HuH-7.5 (cell line): ENCODE measurements at regions not wholly inside any gene's neighbourhood (a gene's known extent, or its start where the extent isn't known, plus 50 kb on each side); places are given as distances from the start of the nearest gene placed in this dataset.
"Not testable (repeated sequence)": the region's sequence is repeated elsewhere in the genome, so short reads cannot be mapped to it uniquely, and the experiment has no call there.

ENCODE experiments used
- DNase-seq: peaks from one replicate; pipeline ENCODE4 v3.0.0; 2011; ENCODE audit warnings: low spot score

DNA sequence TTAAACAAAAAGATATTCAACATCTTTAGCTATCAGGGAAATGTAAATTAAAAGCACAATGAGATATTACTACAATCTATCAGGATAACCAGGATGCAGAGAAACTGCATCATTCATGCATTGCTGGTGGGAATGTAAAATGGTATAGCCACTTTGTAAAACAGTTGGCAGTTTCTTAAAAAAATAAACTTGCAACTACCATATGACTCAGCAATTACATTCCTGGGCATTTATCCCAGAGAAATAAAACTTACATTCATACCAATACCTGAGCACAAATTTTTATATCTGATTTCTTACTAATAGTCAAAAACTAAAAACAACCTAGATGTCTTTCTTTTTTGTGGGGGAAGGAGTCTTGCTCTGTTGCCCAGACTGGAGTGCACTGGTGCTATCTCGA, 190.3 kb upstream of the TAB2 start:
- no peak for DNase-seq

DNA sequence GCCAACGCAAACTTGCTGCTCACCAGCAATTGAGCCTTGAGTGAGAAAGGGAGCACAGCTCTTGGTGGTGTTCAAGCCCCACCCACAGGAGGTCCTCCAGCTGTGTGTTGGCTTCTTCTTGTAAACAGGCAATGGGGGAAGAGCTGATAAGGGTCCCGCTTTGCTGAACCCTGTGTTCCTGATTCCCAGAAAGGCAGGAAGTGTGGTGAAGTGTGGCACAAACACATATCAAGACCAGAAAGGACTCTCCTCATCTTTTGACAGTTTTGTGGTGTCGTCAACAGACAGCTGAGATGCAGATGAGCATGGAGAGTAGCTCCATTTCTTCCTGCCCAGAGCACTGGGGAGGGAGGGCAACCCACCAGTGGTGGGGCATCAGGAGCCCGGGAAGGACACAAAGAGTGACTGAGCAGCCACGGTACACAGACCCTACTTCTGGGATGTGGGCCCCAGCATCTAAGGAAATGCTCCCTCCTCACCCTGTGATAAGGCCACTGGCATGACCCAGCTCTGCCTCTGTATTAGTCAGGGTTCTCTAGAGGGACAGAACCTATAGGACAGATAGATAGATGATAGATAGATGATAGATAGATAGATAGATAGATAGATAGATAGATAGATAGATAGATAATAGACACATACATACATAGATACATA, 188.9 kb upstream of the TAB2 start:
- no peak for DNase-seq

DNA sequence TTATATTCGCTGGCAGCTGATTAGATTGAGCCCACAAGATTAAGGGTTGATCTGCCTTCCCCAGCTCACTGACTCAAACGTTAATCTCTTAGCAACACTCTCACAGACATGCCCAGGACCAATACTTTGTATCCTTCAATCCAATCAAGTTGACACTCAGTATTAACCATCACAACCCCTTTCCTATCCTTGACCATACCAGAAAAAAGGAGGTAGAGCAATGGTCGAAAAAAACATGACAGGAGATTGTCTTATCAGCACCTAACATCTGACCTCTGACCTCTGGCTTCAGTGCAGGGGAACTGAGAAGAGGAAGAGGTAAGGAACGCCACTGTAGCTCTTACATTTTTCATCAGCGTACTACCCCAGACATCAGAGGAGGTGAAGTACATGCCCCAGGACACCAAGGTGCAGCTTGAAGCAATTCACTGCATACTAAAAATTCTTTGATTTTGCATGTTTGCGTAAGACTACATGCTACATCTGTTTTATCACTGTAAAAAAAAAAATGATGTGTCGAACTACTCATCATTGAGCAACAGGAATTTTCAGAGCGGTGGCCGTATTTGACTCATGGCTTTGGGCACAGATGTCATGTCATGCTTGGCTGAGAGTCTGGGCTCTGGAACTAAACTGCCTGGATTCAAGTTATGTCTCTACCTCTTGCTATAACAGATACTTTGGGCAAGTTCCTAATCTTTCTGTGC, 188.0 kb upstream of the TAB2 start:
- DNase-seq = no peak

DNA sequence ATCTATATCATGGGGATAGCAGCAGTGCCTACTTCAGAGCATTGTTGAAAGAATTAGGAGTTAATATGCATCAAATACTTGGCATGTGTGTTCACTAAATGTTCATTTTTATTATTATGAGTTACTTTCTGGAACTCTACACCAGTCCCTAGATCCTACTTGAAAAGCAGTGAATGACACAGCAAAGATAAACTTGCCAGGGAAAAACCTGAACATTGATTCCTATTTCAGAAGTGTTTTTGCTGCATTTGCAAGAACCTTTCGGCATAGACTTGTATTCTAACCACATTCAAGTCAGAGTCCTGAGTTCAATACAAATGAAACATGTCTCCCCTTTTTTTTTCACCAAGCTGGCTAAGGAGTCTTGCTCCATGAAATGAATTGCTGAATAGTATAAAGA, 187.4 kb upstream of the TAB2 start:
- no peak for DNase-seq

DNA sequence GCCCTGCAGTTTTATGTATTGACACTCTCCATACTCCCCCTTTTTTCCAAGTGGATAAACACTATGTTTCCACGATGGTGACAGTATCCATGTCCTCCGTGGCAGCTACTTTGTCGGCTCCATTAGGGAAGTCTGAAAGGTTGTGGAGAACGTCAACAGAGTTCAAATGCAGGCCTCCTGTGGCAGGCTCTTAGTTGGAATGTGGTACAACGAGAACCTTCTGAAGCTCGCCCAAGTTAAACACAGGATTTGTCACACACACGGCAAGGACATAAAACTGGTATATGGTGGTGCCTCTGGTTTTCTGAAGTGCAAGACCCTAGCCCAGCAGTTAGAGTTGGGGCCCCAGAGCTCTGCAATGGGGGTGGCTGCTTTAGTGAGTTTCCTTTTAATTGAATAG, 187.0 kb upstream of the TAB2 start:
- no peak for DNase-seq

DNA sequence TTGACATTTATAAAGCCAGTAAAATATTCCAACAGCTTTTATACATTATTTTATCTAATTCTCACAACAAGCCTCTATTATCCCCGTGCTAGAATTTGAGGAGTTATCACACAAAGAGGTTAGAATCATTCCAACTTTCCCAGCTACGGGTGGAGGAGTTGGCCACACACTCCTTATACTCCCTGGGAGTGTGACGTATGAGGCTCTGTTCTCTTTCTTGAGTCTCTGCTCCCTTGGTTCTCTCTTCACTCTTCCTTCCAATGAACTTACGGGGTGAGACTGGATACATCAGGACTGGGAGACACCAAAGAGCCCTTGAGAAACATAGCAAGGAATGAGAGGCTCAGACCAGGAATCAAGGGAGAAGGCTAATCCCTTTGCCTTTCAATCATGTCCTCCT, 185.6 kb upstream of the TAB2 start:
- no peak for DNase-seq

DNA sequence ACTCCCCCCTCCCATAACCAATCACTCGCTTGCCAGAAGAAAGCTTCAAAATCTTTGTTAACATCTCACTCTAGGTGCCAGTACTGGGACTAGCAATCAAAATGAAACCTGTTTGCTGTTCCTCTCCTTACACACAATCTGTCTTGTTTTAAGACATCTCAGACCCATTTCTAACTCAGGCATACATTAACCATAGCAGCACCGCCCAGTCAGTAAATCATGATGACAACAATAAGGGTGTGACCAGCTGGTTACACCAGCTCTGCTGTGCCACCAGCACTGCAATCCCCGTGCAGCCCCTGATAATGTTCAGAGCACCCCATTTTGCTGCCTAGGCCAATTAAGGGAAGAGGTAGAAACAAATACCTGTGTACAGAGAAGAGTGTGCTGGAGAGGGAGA, 185.2 kb upstream of the TAB2 start:
- DNase-seq = no peak

DNA sequence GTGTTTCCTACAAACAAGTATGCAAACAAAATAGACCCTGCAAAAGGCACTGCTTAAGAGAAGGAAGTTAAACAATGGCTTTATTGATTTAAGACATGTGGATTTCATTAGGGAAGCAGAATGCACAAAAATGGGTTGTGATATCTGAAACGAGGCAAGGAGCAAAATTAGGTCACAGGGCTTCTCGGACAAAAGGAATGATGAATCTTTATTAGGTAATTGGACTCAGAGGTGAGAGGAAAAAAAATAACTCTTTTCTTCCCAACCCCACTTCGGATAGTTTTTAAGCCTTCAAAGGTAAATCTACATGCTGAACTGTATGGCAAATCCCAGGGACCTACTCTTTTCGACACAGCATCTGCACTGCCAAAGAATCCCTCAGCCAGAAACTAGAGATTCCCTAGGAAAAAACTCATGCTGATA, 183.0 kb upstream of the TAB2 start:
- DNase-seq = no peak

DNA sequence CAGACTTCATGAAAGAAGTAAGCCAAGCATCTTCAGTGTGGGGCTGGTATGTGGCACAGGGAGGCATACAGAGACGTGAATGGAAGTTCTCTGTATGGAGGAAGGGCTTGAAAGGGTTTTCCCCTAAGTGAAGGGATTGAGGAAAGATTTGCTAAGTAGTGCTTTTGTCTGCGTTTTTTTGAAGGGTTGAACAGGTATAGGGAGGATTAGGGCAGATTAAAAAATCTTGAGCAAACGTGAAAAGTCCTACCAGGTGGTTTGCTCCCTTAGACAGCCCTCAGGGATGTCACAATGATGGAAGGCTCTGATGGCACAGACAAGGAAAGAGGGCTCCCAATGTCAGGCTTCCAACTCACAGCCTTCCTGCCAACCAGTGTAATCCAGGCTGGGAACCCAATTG, 181.7 kb upstream of the TAB2 start:
- no peak for DNase-seq

DNA sequence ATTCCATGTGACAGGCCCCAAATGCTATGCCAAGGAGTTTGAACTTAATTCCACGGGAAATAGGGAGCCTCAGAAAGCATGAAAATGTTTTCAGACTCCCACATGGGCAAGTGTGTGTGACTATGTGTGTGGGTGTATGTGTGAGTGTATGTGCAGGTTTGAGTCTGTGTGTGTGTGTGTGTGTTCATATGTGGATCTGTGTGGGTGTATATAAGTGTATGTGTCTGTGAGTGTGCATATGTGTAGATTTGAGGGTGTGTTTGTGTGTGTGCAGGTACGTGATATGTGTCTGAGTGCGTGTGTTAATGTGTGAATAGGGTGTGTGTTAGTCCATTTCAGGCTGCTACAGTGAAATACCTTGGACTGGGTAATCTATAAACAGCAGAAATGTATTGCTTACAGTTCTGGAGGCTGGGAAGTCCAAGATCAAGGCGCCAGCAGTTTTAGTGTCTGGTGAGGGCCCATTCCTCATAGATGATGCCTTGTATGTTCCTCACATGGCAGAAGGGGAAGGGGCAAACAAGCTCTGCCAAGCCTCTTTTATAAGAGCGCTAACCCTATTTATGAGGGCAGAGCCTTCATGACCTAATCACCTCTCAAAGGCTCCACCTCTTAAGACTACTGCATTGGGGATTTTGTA, 181.1 kb upstream of the TAB2 start:
- no peak for DNase-seq

DNA sequence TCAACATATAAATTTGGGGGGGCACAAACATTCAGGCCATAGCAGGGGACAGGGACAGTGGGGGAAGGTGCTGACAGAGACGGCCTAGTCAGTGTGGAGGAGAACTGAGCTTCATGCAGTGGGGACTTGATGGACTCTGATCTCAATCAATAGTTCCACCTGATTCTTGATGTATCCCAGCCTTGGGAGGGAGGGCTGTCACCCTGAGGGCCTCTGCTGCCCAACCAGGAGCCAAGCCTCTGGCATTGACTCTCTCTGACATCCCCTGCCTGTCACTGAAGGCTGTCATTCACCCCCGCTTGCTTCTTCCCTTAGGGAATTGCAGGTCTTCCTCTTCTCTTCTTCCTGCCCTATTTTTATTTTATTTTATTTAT, 180.6 kb upstream of the TAB2 start:
- DNase-seq = no peak

DNA sequence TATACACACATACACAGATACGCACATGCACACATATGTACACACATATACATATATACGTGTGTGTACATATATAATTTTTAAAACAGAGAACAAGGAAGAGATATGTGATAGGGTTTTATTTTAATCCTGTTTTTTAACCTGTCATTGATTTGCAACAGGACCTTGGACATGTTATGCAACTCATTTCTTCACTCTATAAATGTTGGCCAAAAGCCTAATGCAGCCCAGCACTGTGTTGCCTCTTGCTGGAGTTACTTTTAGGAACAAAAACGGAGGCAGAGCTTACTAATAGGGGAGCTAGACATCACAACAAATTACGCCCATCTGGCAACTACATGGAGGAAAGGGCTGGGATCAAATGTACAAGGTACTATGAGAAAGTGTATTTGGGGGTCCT, 179.9 kb upstream of the TAB2 start:
- no peak for DNase-seq

DNA sequence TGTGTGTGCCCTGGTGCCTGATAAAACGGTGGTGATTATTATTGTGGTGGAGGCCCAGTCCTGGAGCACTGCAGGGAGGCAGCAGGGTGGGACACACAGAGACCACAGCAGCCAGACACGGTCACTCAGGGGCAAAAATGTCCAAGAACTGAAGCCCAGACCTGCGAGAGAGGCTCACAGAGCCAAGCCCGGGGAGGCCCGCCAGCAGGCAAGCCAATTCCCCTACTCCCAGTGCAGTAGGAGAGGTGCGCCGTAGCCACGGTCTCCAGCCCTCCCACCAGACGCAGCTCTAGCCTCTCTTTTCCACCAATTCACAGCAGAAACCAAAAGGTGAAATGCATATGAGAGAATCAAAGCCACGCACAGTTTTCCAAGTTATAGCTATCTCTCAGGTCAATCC, 179.4 kb upstream of the TAB2 start:
- no peak for DNase-seq

DNA sequence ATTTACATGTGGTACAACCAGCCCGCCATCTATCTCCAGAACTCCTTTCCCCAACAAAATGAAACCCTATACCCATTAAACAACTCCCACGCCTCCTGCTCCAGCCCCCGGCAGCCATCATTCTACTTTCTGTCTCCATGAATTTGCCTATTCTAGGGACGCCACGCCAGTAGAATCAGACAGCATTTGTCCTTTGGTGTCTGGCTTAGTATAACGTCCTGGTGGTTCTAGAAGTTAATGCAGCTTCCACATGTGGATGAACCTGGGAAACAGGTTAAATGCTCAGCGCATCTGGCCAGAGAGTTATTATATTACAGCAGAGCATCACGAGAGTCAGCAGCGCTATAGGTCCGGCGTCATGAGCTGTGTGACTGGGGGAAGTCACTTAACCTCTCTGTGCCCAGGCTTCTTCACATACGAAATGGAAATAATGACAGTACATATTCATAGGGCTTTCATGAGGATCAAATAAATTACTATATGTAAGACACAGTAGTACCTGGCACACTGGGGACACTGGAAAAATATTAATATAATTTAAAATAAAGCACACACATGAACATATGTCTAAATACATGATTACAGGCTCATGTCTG, 178.7 kb upstream of the TAB2 start:
- DNase-seq = no peak

DNA sequence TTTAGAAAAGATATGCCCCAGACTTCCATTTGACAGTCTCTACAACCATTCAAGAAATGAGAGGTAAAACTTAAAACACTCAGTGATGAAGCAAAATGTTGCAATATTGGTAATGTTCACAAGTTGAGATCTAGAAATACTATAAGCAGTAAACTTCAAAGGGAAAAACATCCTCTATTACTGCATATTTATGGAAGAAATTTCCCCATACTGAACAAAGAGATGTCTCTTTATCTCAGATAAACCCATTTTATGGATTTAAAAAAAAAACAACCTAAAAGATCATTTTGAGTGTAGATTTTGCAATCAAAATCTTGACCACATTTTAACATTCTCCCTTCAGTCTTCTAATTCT, 177.8 kb upstream of the TAB2 start:
- DNase-seq = no peak

DNA sequence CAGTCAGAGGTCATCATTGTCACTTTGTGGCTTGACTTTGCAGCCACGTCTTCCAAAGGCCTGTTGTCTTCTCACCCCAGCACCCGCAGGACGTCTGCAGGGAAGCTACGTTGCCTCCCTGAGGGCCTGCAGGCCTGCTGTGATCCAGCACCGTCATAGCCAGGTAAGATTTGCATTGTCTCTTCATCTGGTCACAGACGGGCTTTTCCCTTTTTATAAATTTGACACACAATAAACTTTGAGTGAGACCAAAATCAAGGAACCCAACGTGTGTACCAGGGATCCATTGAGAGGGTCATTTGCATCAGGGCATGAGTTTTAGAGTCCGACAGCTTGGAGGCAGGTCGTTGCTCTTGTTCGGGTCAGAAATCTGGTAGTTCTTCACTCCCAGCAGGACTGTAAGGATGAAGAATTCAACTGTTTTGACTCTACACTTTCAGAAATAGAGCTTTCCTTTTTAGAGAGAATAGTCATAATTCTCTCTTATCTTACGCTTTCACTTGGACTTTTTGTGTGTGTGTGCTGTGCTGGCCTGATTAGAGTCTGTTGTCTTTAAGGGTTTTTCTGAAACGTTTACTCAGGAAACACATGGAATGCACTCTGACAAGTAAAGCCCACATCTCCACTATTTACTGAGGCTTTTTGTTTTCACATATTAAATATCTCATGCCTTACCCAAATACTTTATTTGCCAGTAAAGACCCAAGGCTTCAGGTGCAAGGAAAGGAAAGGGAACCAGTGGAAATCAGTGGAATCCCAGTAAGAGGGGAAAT, 177.2 kb upstream of the TAB2 start:
- no peak for DNase-seq

DNA sequence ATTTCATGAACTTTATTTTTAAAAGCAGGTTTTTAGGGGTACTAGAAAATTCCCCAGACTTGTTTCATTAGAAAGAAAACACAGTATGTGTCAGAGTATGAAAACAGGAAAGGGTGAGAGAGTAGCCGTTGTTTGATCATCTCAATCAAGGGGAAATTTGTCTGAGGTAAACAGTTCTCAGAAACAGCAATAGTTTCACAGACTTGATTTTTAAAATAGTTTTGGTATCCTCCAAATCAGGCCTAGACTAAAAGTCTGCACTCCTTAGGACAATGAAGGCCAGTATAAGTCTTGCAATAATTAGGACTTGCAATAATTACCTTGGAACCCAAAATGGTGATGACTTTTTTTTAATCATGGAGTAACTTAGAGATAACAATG, 176.6 kb upstream of the TAB2 start:
- no peak for DNase-seq

DNA sequence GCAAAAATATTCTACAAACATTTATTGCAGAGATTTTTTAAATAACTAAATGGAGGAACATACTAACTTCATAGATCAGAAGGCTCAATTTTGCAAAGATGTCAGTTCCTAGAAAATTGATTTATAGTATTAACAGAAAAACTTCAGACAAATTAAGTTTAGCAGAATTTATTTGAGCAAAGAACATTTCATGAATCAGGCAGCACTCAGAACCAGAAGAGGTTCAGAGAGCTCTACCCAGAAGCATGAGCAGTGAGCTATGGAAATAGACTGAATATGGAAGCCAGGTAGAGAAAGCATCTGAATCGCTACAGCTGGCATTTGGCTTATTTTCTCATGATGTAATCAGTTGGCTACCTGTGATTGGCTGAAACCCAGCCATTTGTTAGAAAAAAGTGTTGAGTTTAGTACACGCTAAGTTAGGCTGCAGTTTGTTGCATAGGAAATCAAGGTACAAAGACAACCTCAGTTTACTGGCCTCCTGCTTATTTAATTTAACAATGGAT, 174.5 kb upstream of the TAB2 start:
- no peak for DNase-seq

DNA sequence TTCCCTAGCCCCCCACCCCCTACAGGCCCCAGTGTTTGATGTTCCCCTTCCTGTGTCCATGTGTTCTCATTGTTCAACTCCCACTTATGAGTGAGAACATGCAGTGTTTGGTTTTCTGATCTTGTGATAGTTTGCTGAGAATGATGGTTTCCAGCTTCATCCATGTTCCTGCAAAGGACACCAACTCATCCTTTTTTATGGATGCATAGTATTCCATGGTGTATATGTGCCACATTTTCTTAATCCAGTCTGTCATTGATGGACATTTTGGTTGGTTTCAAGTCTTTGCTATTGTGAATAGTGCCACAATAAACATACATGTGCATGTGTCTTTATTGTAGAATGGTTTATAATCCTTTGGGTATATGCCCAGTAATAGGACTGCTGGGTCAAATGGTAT, 171.7 kb upstream of the TAB2 start:
- not testable (repeated sequence) for DNase-seq

DNA sequence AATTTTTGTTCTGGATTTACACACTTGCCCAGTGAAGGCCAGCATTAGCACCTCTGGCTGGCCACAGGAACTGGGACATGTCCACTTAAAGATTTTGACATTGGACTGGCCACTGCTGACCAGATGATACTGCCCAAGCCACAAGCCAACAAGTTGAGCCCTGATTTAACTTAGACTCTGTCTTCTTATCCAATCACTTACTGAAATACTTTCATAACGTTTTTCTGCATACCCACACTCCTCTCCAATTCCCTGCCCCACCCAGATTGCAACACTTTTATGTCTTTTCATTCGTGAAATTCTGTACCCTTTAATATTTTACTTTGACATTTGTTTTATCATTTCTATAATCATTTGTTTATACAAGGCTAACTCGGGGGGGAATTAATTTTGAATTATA, 170.3 kb upstream of the TAB2 start:
- no peak for DNase-seq

DNA sequence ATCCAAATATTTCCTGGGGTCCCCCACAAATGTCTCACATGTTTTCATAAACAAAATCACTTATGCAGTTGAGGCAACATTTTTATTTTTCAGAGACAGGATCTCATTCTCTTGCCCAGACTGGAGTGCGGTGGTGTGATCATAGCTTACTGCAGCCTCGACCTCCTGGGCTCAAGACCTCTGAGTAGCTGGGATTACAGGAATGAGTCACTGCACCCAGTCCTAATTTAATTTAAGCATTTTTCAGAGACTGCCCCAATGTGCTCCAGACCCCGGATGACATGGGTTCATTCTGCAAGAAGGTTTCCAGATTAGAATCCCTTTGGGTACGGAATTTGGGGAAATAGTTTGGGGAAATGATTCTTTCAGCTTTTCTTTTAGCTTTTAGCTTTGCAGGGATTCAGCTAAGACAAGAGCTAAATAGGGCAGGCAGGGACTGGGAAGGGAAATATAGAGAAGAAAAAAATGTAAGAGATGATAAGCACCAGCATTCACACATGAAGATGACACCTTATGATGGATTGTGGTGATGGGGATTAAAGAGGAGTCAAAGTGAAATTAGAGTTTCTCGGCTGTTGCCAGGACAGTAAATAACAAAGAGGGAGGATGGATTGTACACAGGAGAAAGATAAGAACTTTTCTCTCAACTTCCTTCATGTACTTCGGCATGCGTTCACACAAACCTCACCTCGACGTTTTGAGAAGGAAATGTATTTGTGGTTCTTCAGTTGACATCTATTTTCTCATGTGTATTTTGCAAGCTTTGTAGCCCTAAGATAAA, 169.4 kb upstream of the TAB2 start:
- DNase-seq = no peak

DNA sequence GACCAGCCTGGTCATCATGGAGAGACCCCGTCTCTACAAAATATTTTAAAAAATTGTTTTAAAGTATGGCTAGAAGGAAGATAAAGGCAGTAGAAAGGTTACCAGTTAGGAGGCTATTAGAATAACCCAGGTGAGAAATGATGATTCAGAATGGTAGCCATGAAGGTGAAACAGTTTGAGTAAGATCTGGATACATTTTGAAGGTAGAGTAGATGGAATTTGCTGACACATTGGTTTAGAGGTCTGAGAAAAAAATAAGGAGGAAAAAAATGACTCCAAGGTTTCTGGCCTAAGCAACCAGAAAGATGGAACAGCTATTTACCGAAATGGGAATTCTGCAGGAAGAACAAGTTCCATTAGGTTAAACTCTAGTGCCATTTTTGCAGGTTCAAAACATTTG, 167.9 kb upstream of the TAB2 start:
- no peak for DNase-seq
